OCI-LY7 (cell line): ENCODE measurements at regions not wholly inside any gene's neighbourhood (a gene's known extent, or its start where the extent isn't known, plus 50 kb on each side); places are given as distances from the start of the nearest gene placed in this dataset.

Source experiments
- BruUV-seq: library from RNA; stranded (reverse); fragments of 400-500 nt; replicated peaks from 2 replicates; lab custom pipeline; 2021; lab: Mats Ljungman, UMichigan
- CTCF ChIA-PET: fragments of 300-600 bp; sonication (Branson Sonifier 250); formaldehyde crosslinking; loops from one replicate; lab custom pipeline; 2022; ENCODE audit warnings: antibody characterized with exemption; ENCODE audit not compliant: unreplicated experiment; lab: Charles Lee
- POLR2A ChIA-PET: fragments of 300-600 bp; sonication (Branson Sonifier 250); formaldehyde crosslinking; loops from one replicate; lab custom pipeline; 2022; ENCODE audit warnings: antibody characterized with exemption; lab: Charles Lee
- DNase-seq: peaks from one replicate; pipeline ENCODE4 v3.0.0-alpha.2; 2015; ENCODE audit warnings: low spot score
- H2AFZ ChIP-seq: fragments of 200-600 bp; sonication (generic), shearing (Covaris generic); 2 replicates; pipeline ENCODE4 v1.6.1; 2014; ENCODE audit warnings: mild to moderate bottlenecking, antibody characterized with exemption, low read length, moderate library complexity
- H3K27ac ChIP-seq: fragments of 200-600 bp; sonication (generic); 2 replicates; pipeline ENCODE4 v1.5.1; 2014; ENCODE audit warnings: mixed run types, low read depth, mild to moderate bottlenecking, moderate library complexity, low read length, inconsistent platforms; ENCODE audit not compliant: poor library complexity, severe bottlenecking
- H3K36me3 ChIP-seq: fragments of 200-600 bp; sonication (generic); 2 replicates; pipeline ENCODE4 v1.6.1; 2014; ENCODE audit warnings: mild to moderate bottlenecking, antibody characterized with exemption, low read length, moderate library complexity, mixed read lengths; ENCODE audit not compliant: insufficient read depth
- H3K4me1 ChIP-seq: fragments of 200-600 bp; sonication (generic); 2 replicates; pipeline ENCODE4 v1.5.1; 2014; ENCODE audit warnings: mild to moderate bottlenecking, low read length; ENCODE audit not compliant: insufficient read depth, poor library complexity, severe bottlenecking
- H3K4me2 ChIP-seq: fragments of 200-600 bp; sonication (generic); 2 replicates; pipeline ENCODE4 v1.6.1; 2014; ENCODE audit warnings: mild to moderate bottlenecking, low read length
- H3K4me3 ChIP-seq: fragments of 200-600 bp; sonication (generic); 2 replicates; pipeline ENCODE4 v1.5.1; 2014; ENCODE audit warnings: mild to moderate bottlenecking, low read depth, low read length; ENCODE audit not compliant: poor library complexity, severe bottlenecking
- H3K79me2 ChIP-seq: fragments of 200-600 bp; sonication (generic); 2 replicates; pipeline ENCODE4 v1.6.1; 2016; ENCODE audit warnings: low read depth, mild to moderate bottlenecking, low read length, moderate library complexity, mixed read lengths; ENCODE audit not compliant: insufficient read depth
- H3K9me2 ChIP-seq: fragments of 200-600 bp; sonication (generic); 2 replicates; pipeline ENCODE4 v1.6.1; 2016; ENCODE audit warnings: mild to moderate bottlenecking, low read length, mixed read lengths; ENCODE audit not compliant: insufficient read depth
- H3K9me3 ChIP-seq: fragments of 200-600 bp; sonication (generic); 2 replicates; pipeline ENCODE4 v1.6.1; 2014; ENCODE audit warnings: mild to moderate bottlenecking, mixed run types, low read length, mixed read lengths
- H4K20me1 ChIP-seq: fragments of 200-600 bp; sonication (generic); 2 replicates; pipeline ENCODE4 v1.6.1; 2014; ENCODE audit warnings: mild to moderate bottlenecking, antibody characterized with exemption, low read length, moderate library complexity, mixed read lengths; ENCODE audit not compliant: insufficient read depth
- CTCF ChIP-seq: fragments of 200-600 bp; sonication (generic); conservative IDR thresholded peaks from 2 replicates; pipeline ENCODE4 v1.5.1; 2014; ENCODE audit warnings: mild to moderate bottlenecking, antibody characterized with exemption, low read length, moderate library complexity, mixed read lengths
- EZH2phosphoT487 ChIP-seq: fragments of 200-600 bp; sonication (generic); IDR thresholded peaks from 2 replicates; pipeline ENCODE4 v1.6.1; 2018; ENCODE audit warnings: low read depth, borderline replicate concordance, mild to moderate bottlenecking, mixed run types, antibody characterized with exemption, low read length, moderate library complexity, mixed read lengths
- intact Hi-C: fragments of 100-400 bp; cut with micrococcal nuclease; formaldehyde crosslinking; loops from one replicate; pipeline ENCODE4 v1.10.0; 2022; ENCODE audit not compliant: unreplicated experiment

GRCh38 chr9:31030741-31031202, 1353.7 kb upstream of the ACO1 start:
- ChIA-PET CTCF (no interaction called here), POLR2A (interaction anchor here (0.7 kb wide), 1 partner anchor 64 kb away, joined by 4 read pairs; no protein-coding TSS in a partner anchor)
- no peaks in the 10 kb centered on the region for H4K20me1 ChIP-seq
- no peak overlapping the region for H3K4me3 ChIP-seq
- H3K79me2 ChIP-seq, result no peaks in the 10 kb centered on the region
- no peak for TF ChIP-seq CTCF
- TF ChIP-seq EZH2phosphoT487, result no peak
- H3K9me3 ChIP-seq, result no peaks in the 10 kb centered on the region
- H3K9me2 ChIP-seq, result no peaks in the 10 kb centered on the region
- H3K4me2 ChIP-seq, result no peak overlapping the region
- no peak overlapping the region for H2AFZ ChIP-seq
- no peaks in the 10 kb centered on the region for H3K4me1 ChIP-seq
- DNase-seq, result no peak
- no TSS peak for BruUV-seq
- intact Hi-C loops, result no loop called here
- no peaks in the 10 kb centered on the region for H3K36me3 ChIP-seq
- H3K27ac ChIP-seq, result no peak overlapping the region

- Histone ChIP-seq H3K9me3 (no peaks in the 10 kb centered on the region), H3K79me2 (no peaks in the 10 kb centered on the region), H2AFZ (no peak overlapping the region), H3K27ac (no peak overlapping the region), H3K4me1 (no peaks in the 10 kb centered on the region), H3K4me2 (no peak overlapping the region), H3K36me3 (no peaks in the 10 kb centered on the region), H4K20me1 (no peaks in the 10 kb centered on the region), H3K4me3 (no peak overlapping the region), H3K9me2 (no peaks in the 10 kb centered on the region)
- ChIA-PET POLR2A (interaction anchor here (0.6 to 0.9 kb wide), 3 partner anchors 45 to 318 kb away, joined by 3 to 6 read pairs (median 3); no protein-coding TSS in a partner anchor), CTCF (no interaction called here)
- BruUV-seq, result no TSS peak
- intact Hi-C loops, result no loop called here
- DNase-seq, result no peak
- TF ChIP-seq EZH2phosphoT487, result no peak
- no peak for TF ChIP-seq CTCF
Measured at GRCh38 chr9:31032206-31032605, 1352.2 kb upstream of the ACO1 start.

DNA sequence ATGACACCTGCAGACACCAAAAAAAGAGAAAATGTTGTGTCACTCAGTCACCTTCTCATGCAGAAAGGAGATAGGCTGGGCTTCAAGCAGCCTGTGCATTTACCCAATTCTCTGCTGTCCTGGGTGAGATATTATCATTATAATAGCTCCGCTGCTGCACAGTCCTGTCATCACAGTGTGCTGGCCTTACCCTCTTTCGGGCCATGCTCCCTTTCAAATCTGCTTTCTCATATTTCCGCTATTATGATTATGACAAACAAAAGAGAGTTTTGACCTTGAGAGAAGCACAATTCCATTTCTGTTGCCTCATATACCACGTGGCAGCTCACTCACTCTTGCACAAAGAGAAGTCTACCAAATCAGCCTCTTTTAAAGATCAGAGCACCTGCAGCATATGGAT, 1350.1 kb upstream of the ACO1 start:
- H3K79me2 ChIP-seq, result no peaks in the 10 kb centered on the region
- ChIA-PET POLR2A (no interaction called here), CTCF (no interaction called here)
- BruUV-seq, result no TSS peak
- intact Hi-C loops, result no loop called here
- H3K4me2 ChIP-seq, result no peak overlapping the region
- no peak for TF ChIP-seq CTCF
- no peak for TF ChIP-seq EZH2phosphoT487
- no peaks in the 10 kb centered on the region for H3K9me3 ChIP-seq
- no peak overlapping the region for H3K27ac ChIP-seq
- H3K4me1 ChIP-seq, result no peaks in the 10 kb centered on the region
- DNase-seq, result no peak
- H3K4me3 ChIP-seq, result no peak overlapping the region
- no peaks in the 10 kb centered on the region for H3K9me2 ChIP-seq
- H4K20me1 ChIP-seq, result no peaks in the 10 kb centered on the region
- no peaks in the 10 kb centered on the region for H3K36me3 ChIP-seq
- H2AFZ ChIP-seq, result no peak overlapping the region
